ENCODE measurements at regions not wholly inside any gene's neighbourhood (a gene's known extent, or its start where the extent isn't known, plus 50 kb on each side); places are given as distances from the start of the nearest gene placed in this dataset.

- Histone ChIP-seq H3K36me3 (no peaks in the 10 kb centered on the region), H3K27me3 (no peaks in the 10 kb centered on the region), H3K27ac (no peak overlapping the region), H3K9me3 (no peaks in the 10 kb centered on the region), H3K4me3 (no peak overlapping the region), H3K4me1 (no peaks in the 10 kb centered on the region)
- intact Hi-C loops (cut with DNase I), result no loop called here
- FAIRE-seq, result no peak
- ATAC-seq, result no peak
- WGBS, 2 donors, result 52 to 63% methylated on average over 3 of the region's 3 CpGs
- TF ChIP-seq, protein P1, sequence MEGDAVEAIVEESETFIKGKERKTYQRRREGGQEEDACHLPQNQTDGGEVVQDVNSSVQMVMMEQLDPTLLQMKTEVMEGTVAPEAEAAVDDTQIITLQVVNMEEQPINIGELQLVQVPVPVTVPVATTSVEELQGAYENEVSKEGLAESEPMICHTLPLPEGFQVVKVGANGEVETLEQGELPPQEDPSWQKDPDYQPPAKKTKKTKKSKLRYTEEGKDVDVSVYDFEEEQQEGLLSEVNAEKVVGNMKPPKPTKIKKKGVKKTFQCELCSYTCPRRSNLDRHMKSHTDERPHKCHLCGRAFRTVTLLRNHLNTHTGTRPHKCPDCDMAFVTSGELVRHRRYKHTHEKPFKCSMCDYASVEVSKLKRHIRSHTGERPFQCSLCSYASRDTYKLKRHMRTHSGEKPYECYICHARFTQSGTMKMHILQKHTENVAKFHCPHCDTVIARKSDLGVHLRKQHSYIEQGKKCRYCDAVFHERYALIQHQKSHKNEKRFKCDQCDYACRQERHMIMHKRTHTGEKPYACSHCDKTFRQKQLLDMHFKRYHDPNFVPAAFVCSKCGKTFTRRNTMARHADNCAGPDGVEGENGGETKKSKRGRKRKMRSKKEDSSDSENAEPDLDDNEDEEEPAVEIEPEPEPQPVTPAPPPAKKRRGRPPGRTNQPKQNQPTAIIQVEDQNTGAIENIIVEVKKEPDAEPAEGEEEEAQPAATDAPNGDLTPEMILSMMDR (IDR thresholded peaks at IDR 0.05), result no peak
- no peak for DNase-seq
Measured at GRCh38 chrX:37956223-37956622, 50.1 kb upstream of the SYTL5 start.
